IMR-90 (cell line): ENCODE measurements at regions not wholly inside any gene's neighbourhood (a gene's known extent, or its start where the extent isn't known, plus 50 kb on each side); places are given as distances from the start of the nearest gene placed in this dataset.

Experiments used
- ATAC-seq: fragments of 200-7000 bp; cut with Tn5 transposase; 2 replicates; pipeline ENCODE4 v1.9.1; 2020; ENCODE audit warnings: low read depth, mild to moderate bottlenecking, moderate library complexity
- BruUV-seq: library from RNA; stranded (reverse); fragments of 400-500 nt; replicated peaks from 2 replicates; lab custom pipeline; 2021; lab: Mats Ljungman, UMichigan
- CTCF ChIA-PET: fragments of 300-600 bp; formaldehyde crosslinking; extraction: SDS; loops from one replicate; lab custom pipeline; 2021; ENCODE audit warnings: antibody characterized with exemption; lab: Yijun Ruan, JAX
- POLR2A ChIA-PET: fragments of 300-600 bp; sonication (Branson Sonifier 250); formaldehyde crosslinking; loops from one replicate; lab custom pipeline; 2022; ENCODE audit warnings: antibody characterized with exemption; ENCODE audit not compliant: unreplicated experiment; lab: Charles Lee
- DNase-seq: peaks from one replicate; pipeline ENCODE4 v3.0.0; 2013
- H2AFZ ChIP-seq: replicated peaks from 2 replicates; pipeline ENCODE3; 2013; ENCODE audit warnings: low read length, mild to moderate bottlenecking; ENCODE audit not compliant: poor library complexity
- H2AK5ac ChIP-seq: 2 replicates; pipeline ENCODE4 v1.6.1; 2013; ENCODE audit warnings: low read depth, low read length, inconsistent platforms
- H2AK9ac ChIP-seq: replicated peaks from 2 replicates; pipeline ENCODE3; 2013; ENCODE audit warnings: mild to moderate bottlenecking, low read depth, low read length, moderate library complexity; ENCODE audit not compliant: poor library complexity
- H2BK120ac ChIP-seq: 2 replicates; pipeline ENCODE4 v1.6.1; 2013; ENCODE audit warnings: low read depth, low read length, inconsistent platforms
- H2BK15ac ChIP-seq: 3 replicates; pipeline ENCODE4 v1.6.1; 2013; ENCODE audit warnings: low read depth, low read length, inconsistent platforms
- H2BK20ac ChIP-seq: 2 replicates; pipeline ENCODE4 v1.6.1; 2013; ENCODE audit warnings: low read depth, mild to moderate bottlenecking, inconsistent platforms, low read length, moderate library complexity
- H2BK5ac ChIP-seq: 2 replicates; pipeline ENCODE4 v1.6.1; 2013; ENCODE audit warnings: mild to moderate bottlenecking, low read depth, low read length, inconsistent platforms; ENCODE audit not compliant: poor library complexity, severe bottlenecking
- H3K14ac ChIP-seq: replicated peaks from 2 replicates; pipeline ENCODE4 v1.6.1; 2013; ENCODE audit warnings: low read depth, low read length, inconsistent platforms
- H3K18ac ChIP-seq: 2 replicates; pipeline ENCODE4 v1.6.1; 2013; ENCODE audit warnings: low read depth, low read length, control low read depth
- H3K23ac ChIP-seq: 2 replicates; pipeline ENCODE4 v1.6.1; 2013; ENCODE audit warnings: low read depth, low read length, inconsistent platforms
- H3K27ac ChIP-seq: 2 replicates; pipeline ENCODE4 v1.5.1; 2013; ENCODE audit warnings: mild to moderate bottlenecking, control low read depth, low read length; ENCODE audit not compliant: insufficient read depth
- H3K27me3 ChIP-seq: 2 replicates; pipeline ENCODE4 v1.6.1; 2013; ENCODE audit warnings: low read length; ENCODE audit not compliant: control insufficient read depth, insufficient read depth
- H3K36me3 ChIP-seq: 2 replicates; pipeline ENCODE4 v1.6.1; 2013; ENCODE audit warnings: low read length, mixed read lengths; ENCODE audit not compliant: control insufficient read depth, insufficient read depth
- H3K4ac ChIP-seq: 2 replicates; pipeline ENCODE4 v1.6.1; 2013; ENCODE audit warnings: low read depth, low read length, inconsistent platforms
- H3K4me1 ChIP-seq: 2 replicates; pipeline ENCODE4 v1.6.1; 2013; ENCODE audit warnings: low read length, mixed read lengths; ENCODE audit not compliant: control insufficient read depth, insufficient read depth
- H3K4me2 ChIP-seq: 2 replicates; pipeline ENCODE4 v1.6.1; 2013; ENCODE audit warnings: low read depth, mild to moderate bottlenecking, control low read depth, low read length, moderate library complexity
- H3K4me3 ChIP-seq: 2 replicates; pipeline ENCODE4 v1.5.1; 2013; ENCODE audit warnings: low read depth, mild to moderate bottlenecking, control low read depth, low read length, moderate library complexity; ENCODE audit not compliant: insufficient read depth
- H3K56ac ChIP-seq: 2 replicates; pipeline ENCODE4 v1.6.1; 2013; ENCODE audit warnings: low read length, inconsistent platforms; ENCODE audit not compliant: insufficient read depth; ENCODE audit errors: extremely low read depth
- H3K79me1 ChIP-seq, 2 experiments: 2 replicates each; pipeline ENCODE4 v1.6.1; 2013; ENCODE audit warnings: low read length in 2 of 2, inconsistent platforms in 1 of 2, low read depth in 1 of 2
- H3K9ac ChIP-seq: 2 replicates; pipeline ENCODE4 v1.6.1; 2013; ENCODE audit warnings: low read depth, low read length, control low read depth
- H3K9me1 ChIP-seq: 2 replicates; pipeline ENCODE4 v1.6.1; 2013; ENCODE audit warnings: low read length, inconsistent platforms; ENCODE audit not compliant: insufficient read depth
- H3K9me3 ChIP-seq: 2 replicates; pipeline ENCODE4 v1.6.1; 2013; ENCODE audit warnings: low read length; ENCODE audit not compliant: control insufficient read depth, insufficient read depth
- H4K20me1 ChIP-seq: 2 replicates; pipeline ENCODE4 v1.6.1; 2013; ENCODE audit warnings: low read length, inconsistent platforms; ENCODE audit not compliant: insufficient read depth
- H4K5ac ChIP-seq: 2 replicates; pipeline ENCODE4 v1.6.1; 2013; ENCODE audit warnings: mild to moderate bottlenecking, low read depth, low read length, control low read depth
- H4K8ac ChIP-seq, 2 experiments: 2 replicates each; pipeline ENCODE4 v1.6.1; 2013; ENCODE audit warnings: low read depth in 2 of 2, low read length in 2 of 2, control low read depth in 1 of 2, inconsistent platforms in 1 of 2
- H4K91ac ChIP-seq: 2 replicates; pipeline ENCODE4 v1.6.1; 2013; ENCODE audit warnings: low read depth, low read length, inconsistent platforms; ENCODE audit not compliant: insufficient read depth
- BHLHE40 ChIP-seq: fragments of 150-350 bp; IDR thresholded peaks from 2 replicates; pipeline ENCODE4 v1.6.1; 2016; ENCODE audit warnings: mild to moderate bottlenecking, low read depth, low read length
- CHD1 ChIP-seq: IDR thresholded peaks from 2 replicates; pipeline ENCODE4 v1.6.1; 2012; ENCODE audit warnings: low read depth, low read length, improper control_type of control experiment
- CTCF ChIP-seq: conservative IDR thresholded peaks from 2 replicates; pipeline ENCODE4 v1.5.1; 2012; ENCODE audit warnings: mild to moderate bottlenecking, low read depth, low read length, improper control_type of control experiment
- ELK1 ChIP-seq: fragments of 150-350 bp; IDR thresholded peaks from 2 replicates; pipeline ENCODE4 v1.6.1; 2016; ENCODE audit warnings: low read depth, mild to moderate bottlenecking, low read length, moderate library complexity, borderline replicate concordance
- FOS ChIP-seq: fragments of 150-350 bp; IDR thresholded peaks from 2 replicates; pipeline ENCODE4 v1.6.1; 2016; ENCODE audit warnings: low read depth, low read length
- MAFK ChIP-seq: IDR thresholded peaks from 2 replicates; pipeline ENCODE4 v1.6.1; 2012; ENCODE audit warnings: low read depth, low read length, improper control_type of control experiment
- POLR2A ChIP-seq: IDR thresholded peaks from 2 replicates; pipeline ENCODE4 v1.6.1; 2012; ENCODE audit warnings: mild to moderate bottlenecking, low read depth, low read length
- RAD21 ChIP-seq: IDR thresholded peaks from 2 replicates; pipeline ENCODE4 v1.6.1; 2012; ENCODE audit warnings: low read length, improper control_type of control experiment
- RFX5 ChIP-seq: IDR thresholded peaks from 2 replicates; pipeline ENCODE4 v1.8.0; 2012; ENCODE audit warnings: low read depth, mild to moderate bottlenecking, low read length, moderate library complexity
- SMC3 ChIP-seq: fragments of 150-350 bp; IDR thresholded peaks from 2 replicates; pipeline ENCODE4 v1.6.1; 2016; ENCODE audit warnings: low read depth, mild to moderate bottlenecking, antibody characterized with exemption, low read length, moderate library complexity
- USF2 ChIP-seq: fragments of 150-350 bp; IDR thresholded peaks from 2 replicates; pipeline ENCODE4 v1.6.1; 2017; ENCODE audit warnings: mild to moderate bottlenecking, antibody characterized with exemption, low read length, low read depth
- dilution Hi-C: fragments of 300-500 bp; cut with HindIII; formaldehyde crosslinking; loops from one replicate; pipeline ENCODE4 v1.14.3; 2018; ENCODE audit warnings: low sequenced_read_pairs; ENCODE audit not compliant: unreplicated experiment
- in situ Hi-C: fragments of 300-500 bp; cut with MboI; formaldehyde crosslinking; loops from 3 replicates; pipeline ENCODE4 v1.14.3; 2019; ENCODE audit warnings: low sequenced_read_pairs, inconsistent platforms, mixed read lengths
- intact Hi-C: fragments of 100-400 bp; cut with micrococcal nuclease; formaldehyde crosslinking; loops from 2 replicates; pipeline ENCODE4 v1.10.0; 2022

GRCh38 chr6:122207794-122208193 lies 191.7 kb upstream of the HSF2 start:
- H3K4ac ChIP-seq = no peak overlapping the region
- DNase-seq (no peak), ATAC-seq (peak; percentile 62)
- POLR2A ChIA-PET = no interaction called here
- no peak overlapping the region for H3K56ac ChIP-seq
- H2AK5ac ChIP-seq = no peak overlapping the region
- BruUV-seq = no TSS peak
- no peak overlapping the region for H2BK20ac ChIP-seq
- no peaks in the 10 kb centered on the region for H3K36me3 ChIP-seq
- H3K27me3 ChIP-seq = no peaks in the 10 kb centered on the region
- H2AK9ac ChIP-seq = no peak overlapping the region
- H3K14ac ChIP-seq = no peak overlapping the region
- TF ChIP-seq RFX5 (no peak), RAD21 (no peak), CTCF (no peak), MAFK (no peak), USF2 (no peak), CHD1 (no peak), POLR2A (no peak), BHLHE40 (no peak), FOS (no peak), ELK1 (no peak), SMC3 (no peak)
- intact Hi-C loops (no loop called here), dilution Hi-C loops (no loop called here), in situ Hi-C loops (no loop called here)
- H3K4me2 ChIP-seq = no peak overlapping the region
- H3K9ac ChIP-seq = no peak overlapping the region
- H3K9me1 ChIP-seq = no peaks in the 10 kb centered on the region
- H3K4me3 ChIP-seq = no peak overlapping the region
- no peaks in the 10 kb centered on the region for H4K20me1 ChIP-seq
- no peaks in the 10 kb centered on the region for H3K79me1 ChIP-seq
- H3K18ac ChIP-seq = no peak overlapping the region
- H4K5ac ChIP-seq = no peak overlapping the region
- H4K91ac ChIP-seq = no peak overlapping the region
- H3K4me1 ChIP-seq = no peaks in the 10 kb centered on the region
- no peak overlapping the region for H2AFZ ChIP-seq
- no peak overlapping the region for H3K27ac ChIP-seq
- H3K9me3 ChIP-seq = no peaks in the 10 kb centered on the region
- no peak overlapping the region for H2BK5ac ChIP-seq
- no peak overlapping the region for H2BK15ac ChIP-seq
- CTCF ChIA-PET = no interaction called here
- no peak overlapping the region for H2BK120ac ChIP-seq
- no peak overlapping the region for H4K8ac ChIP-seq
- no peak overlapping the region for H3K23ac ChIP-seq
